Keratinocyte (primary cell): ENCODE measurements at regions not wholly inside any gene's neighbourhood (a gene's known extent, or its start where the extent isn't known, plus 50 kb on each side); places are given as distances from the start of the nearest gene placed in this dataset.

Source experiments
- DNase-seq: peaks from one replicate; pipeline ENCODE4 v3.0.0-alpha.2; 2011; ENCODE audit warnings: low read depth, missing footprints, low spot score
- FAIRE-seq: peaks from 2 replicates; lab custom pipeline; 2011; peaks lifted over from hg19 to GRCh38; lab: Jason Lieb, UNC
- H2AFZ ChIP-seq: 2 replicates; pipeline ENCODE4 v1.6.0; 2012; ENCODE audit warnings: low read length, control low read depth, inconsistent platforms; ENCODE audit not compliant: control insufficient read depth
- H3K27ac ChIP-seq: 2 replicates; pipeline ENCODE4 v1.5.1; 2011; ENCODE audit warnings: low read length; ENCODE audit not compliant: control insufficient read depth, insufficient read depth
- H3K27me3 ChIP-seq: 3 replicates; pipeline ENCODE4 v1.6.0; 2011; ENCODE audit warnings: low read length; ENCODE audit not compliant: control insufficient read depth, insufficient read depth; ENCODE audit errors: extremely low read depth
- H3K36me3 ChIP-seq, 2 experiments: 2 replicates in 1 of 2; 3 replicates in 1 of 2; pipeline ENCODE4 v1.5.1; 2011; ENCODE audit warnings: low read length in 2 of 2, mild to moderate bottlenecking in 1 of 2; ENCODE audit not compliant: control insufficient read depth in 2 of 2, insufficient read depth in 2 of 2; ENCODE audit errors: extremely low read depth in 1 of 2
- H3K4me1 ChIP-seq: 3 replicates; pipeline ENCODE4 v1.5.1; 2011; ENCODE audit warnings: low read length; ENCODE audit not compliant: control insufficient read depth, insufficient read depth; ENCODE audit errors: extremely low read depth
- H3K4me2 ChIP-seq: 3 replicates; pipeline ENCODE4 v1.6.0; 2011; ENCODE audit warnings: low read depth, low read length; ENCODE audit not compliant: control insufficient read depth, insufficient read depth; ENCODE audit errors: extremely low read depth
- H3K4me3 ChIP-seq, 3 experiments: fragments of 200-600 bp in 1 of 3; sonication (generic) in 1 of 3; 2 replicates in 2 of 3; 3 replicates in 1 of 3; pipeline ENCODE4 v1.5.1; 2011 to 2016; ENCODE audit warnings: low read length in 3 of 3, mild to moderate bottlenecking in 3 of 3, control low read depth in 2 of 3, inconsistent platforms in 1 of 3, low read depth in 1 of 3, mixed read lengths in 1 of 3, mixed run types in 1 of 3, moderate library complexity in 1 of 3; ENCODE audit not compliant: control insufficient read depth in 2 of 3, insufficient read depth in 2 of 3; ENCODE audit errors: extremely low read depth in 1 of 3
- H3K79me2 ChIP-seq: 2 replicates; pipeline ENCODE4 v1.6.0; 2012; ENCODE audit warnings: low read length; ENCODE audit not compliant: control insufficient read depth, insufficient read depth
- H3K9ac ChIP-seq: 3 replicates; pipeline ENCODE4 v1.6.0; 2011; ENCODE audit warnings: low read length; ENCODE audit not compliant: control insufficient read depth, insufficient read depth; ENCODE audit errors: extremely low read depth
- H3K9me1 ChIP-seq: 3 replicates; pipeline ENCODE4 v1.6.0; 2011; ENCODE audit warnings: low read length; ENCODE audit not compliant: control insufficient read depth, insufficient read depth; ENCODE audit errors: extremely low read depth
- H3K9me3 ChIP-seq: 2 replicates; pipeline ENCODE4 v1.5.1; 2012; ENCODE audit warnings: low read depth, low read length; ENCODE audit not compliant: control insufficient read depth
- H4K20me1 ChIP-seq: 3 replicates; pipeline ENCODE4 v1.6.0; 2011; ENCODE audit warnings: low read length; ENCODE audit not compliant: control insufficient read depth, insufficient read depth; ENCODE audit errors: extremely low read depth
- EZH2 ChIP-seq: IDR thresholded peaks from one replicate; pipeline ENCODE4 v1.6.1; 2012; ENCODE audit warnings: inconsistent platforms, mild to moderate bottlenecking, low read length, moderate library complexity
- dilution Hi-C: fragments of 300-500 bp; cut with MboI; formaldehyde crosslinking; loops from one replicate; pipeline ENCODE4 v1.7.0; 2020; ENCODE audit warnings: low sequenced_read_pairs; ENCODE audit not compliant: extremely low pct_ligation_motif_present
- TF ChIP-seq, protein P1 (sequence below), 3 experiments: IDR thresholded peaks in 1 of 3; conservative IDR thresholded peaks in 1 of 3; optimal IDR thresholded peaks in 1 of 3; 2 replicates in 2 of 3; 3 replicates in 1 of 3; pipeline versions ENCODE3 to v1.5.1; 2011; ENCODE audit warnings: low read length in 3 of 3, mild to moderate bottlenecking in 3 of 3, moderate library complexity in 2 of 3, control low read depth in 1 of 3, inconsistent platforms in 1 of 3; ENCODE audit not compliant: insufficient read depth in 2 of 3; ENCODE audit errors: extremely low read depth in 1 of 3

DNA sequence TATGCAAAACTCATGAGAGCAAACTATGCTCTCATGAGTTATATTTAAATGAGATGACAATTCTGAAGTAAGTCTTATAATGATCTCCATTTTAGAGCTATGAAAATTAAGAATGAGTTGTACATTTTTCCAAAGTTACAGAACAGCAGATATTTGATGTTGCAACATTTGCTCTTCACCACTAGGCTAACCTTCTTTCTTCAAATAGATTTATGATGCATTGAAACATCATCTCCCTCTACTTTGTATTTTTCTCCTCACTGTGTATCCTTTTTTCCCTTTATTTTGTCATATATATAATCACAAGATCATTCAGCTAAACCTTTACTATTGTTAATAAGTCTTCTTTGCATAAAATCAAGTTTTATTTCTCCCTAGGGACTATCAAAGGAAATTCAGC is 497.7 kb upstream of the TYRP1 start:
- H3K79me2 ChIP-seq, result no peaks in the 10 kb centered on the region
- TF ChIP-seq EZH2, result no peak
- TF ChIP-seq, protein P1, sequence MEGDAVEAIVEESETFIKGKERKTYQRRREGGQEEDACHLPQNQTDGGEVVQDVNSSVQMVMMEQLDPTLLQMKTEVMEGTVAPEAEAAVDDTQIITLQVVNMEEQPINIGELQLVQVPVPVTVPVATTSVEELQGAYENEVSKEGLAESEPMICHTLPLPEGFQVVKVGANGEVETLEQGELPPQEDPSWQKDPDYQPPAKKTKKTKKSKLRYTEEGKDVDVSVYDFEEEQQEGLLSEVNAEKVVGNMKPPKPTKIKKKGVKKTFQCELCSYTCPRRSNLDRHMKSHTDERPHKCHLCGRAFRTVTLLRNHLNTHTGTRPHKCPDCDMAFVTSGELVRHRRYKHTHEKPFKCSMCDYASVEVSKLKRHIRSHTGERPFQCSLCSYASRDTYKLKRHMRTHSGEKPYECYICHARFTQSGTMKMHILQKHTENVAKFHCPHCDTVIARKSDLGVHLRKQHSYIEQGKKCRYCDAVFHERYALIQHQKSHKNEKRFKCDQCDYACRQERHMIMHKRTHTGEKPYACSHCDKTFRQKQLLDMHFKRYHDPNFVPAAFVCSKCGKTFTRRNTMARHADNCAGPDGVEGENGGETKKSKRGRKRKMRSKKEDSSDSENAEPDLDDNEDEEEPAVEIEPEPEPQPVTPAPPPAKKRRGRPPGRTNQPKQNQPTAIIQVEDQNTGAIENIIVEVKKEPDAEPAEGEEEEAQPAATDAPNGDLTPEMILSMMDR (optimal IDR thresholded peaks at IDR 0.05 in 1 of 3, IDR thresholded peaks at IDR 0.05 in 1 of 3, conservative IDR thresholded peaks at IDR 0.05 in 1 of 3; ENCODE audit: extremely low read depth in 1 of 3, insufficient read depth in 2 of 3, low read length in 3 of 3), result no peak

DNA sequence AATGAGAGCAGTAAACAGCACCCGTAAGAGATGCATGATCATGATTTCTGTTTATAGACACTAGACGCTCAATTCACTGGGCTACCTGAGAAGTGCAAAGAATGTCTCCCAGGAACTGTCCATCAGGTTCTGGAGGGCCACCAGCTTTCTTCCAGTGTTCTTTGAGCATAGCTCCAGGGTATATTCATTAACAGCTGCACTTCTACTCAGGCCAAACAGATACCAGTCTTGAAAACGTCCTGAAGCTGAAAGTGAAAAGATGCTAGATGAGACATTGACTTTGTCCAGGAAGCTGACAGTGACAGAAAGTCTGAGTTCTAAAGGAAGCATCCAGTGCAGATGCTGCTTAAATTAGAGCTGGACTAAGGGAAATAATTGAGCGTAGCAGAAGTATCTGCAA is 488.7 kb upstream of the TYRP1 start:
- dilution Hi-C loops, result no loop called here
- H3K27me3 ChIP-seq, result no peaks in the 10 kb centered on the region
- H3K27ac ChIP-seq, result no peak overlapping the region
- no peak overlapping the region for H2AFZ ChIP-seq
- H3K79me2 ChIP-seq, result no peaks in the 10 kb centered on the region
- no peak for TF ChIP-seq EZH2
- TF ChIP-seq, protein P1 (optimal IDR thresholded peaks at IDR 0.05 in 1 of 3, IDR thresholded peaks at IDR 0.05 in 1 of 3, conservative IDR thresholded peaks at IDR 0.05 in 1 of 3; ENCODE audit: extremely low read depth in 1 of 3, insufficient read depth in 2 of 3, low read length in 3 of 3), result no peak
- H3K9me1 ChIP-seq, result no peaks in the 10 kb centered on the region
- H3K4me2 ChIP-seq, result no peak overlapping the region
- H3K9me3 ChIP-seq, result no peaks in the 10 kb centered on the region
- FAIRE-seq, result no peak
- H3K36me3 ChIP-seq, result no peaks in the 10 kb centered on the region
- no peak overlapping the region for H3K9ac ChIP-seq
- H4K20me1 ChIP-seq, result no peaks in the 10 kb centered on the region
- H3K4me1 ChIP-seq, result no peaks in the 10 kb centered on the region
- no peak for DNase-seq
- H3K4me3 ChIP-seq, result no peak overlapping the region

More for the DNA sequence above, 497.7 kb upstream of the TYRP1 start:
- dilution Hi-C loops, result no loop called here
- Histone ChIP-seq H3K9me1 (no peaks in the 10 kb centered on the region), H2AFZ (no peak overlapping the region), H3K9me3 (peaks cover 2% of the 10 kb centered on the region), H3K36me3 (no peaks in the 10 kb centered on the region), H4K20me1 (no peaks in the 10 kb centered on the region), H3K4me3 (no peak overlapping the region), H3K27me3 (no peaks in the 10 kb centered on the region), H3K4me1 (no peaks in the 10 kb centered on the region), H3K9ac (no peak overlapping the region), H3K27ac (no peak overlapping the region), H3K4me2 (no peak overlapping the region)
- FAIRE-seq, result no peak
- DNase-seq, result no peak
